Activated CD4-positive, alpha-beta T cell treated with anti-CD3 and anti-CD28 coated beads, Interleukin-2, amount 50 U/mL, for 4 hours (primary cell): ENCODE measurements at regions not wholly inside any gene's neighbourhood (a gene's known extent, or its start where the extent isn't known, plus 50 kb on each side); places are given as distances from the start of the nearest gene placed in this dataset.

Experiments used
- DNase-seq, 2 experiments: peaks; one replicate each; pipeline ENCODE4 v3.0.0-alpha.2; 2020

GRCh38 chr10:78401624-78402367, 368.1 kb downstream of the RPS24 start:
- DNase-seq = no peak

DNA sequence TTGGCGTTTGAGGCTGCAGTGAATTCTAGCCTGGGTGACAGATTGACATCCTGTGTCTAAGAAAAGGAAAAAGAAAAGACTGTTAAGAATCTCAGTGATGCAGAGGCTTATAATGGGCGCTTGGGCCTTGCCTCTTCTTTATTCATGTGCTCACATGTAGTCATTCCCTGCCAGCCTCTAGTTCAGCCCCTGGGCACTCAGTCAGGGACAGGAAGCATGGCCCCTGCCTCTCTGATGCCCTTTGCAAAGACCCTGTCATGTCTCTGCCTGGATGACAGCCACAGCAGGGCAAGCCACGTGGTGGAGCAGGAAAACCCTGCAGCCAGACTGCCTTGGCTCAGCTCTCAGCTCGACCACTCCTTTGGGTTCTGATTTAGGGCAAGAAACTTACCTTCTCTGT, 368.9 kb downstream of the RPS24 start:
- DNase-seq = no peak

DNA sequence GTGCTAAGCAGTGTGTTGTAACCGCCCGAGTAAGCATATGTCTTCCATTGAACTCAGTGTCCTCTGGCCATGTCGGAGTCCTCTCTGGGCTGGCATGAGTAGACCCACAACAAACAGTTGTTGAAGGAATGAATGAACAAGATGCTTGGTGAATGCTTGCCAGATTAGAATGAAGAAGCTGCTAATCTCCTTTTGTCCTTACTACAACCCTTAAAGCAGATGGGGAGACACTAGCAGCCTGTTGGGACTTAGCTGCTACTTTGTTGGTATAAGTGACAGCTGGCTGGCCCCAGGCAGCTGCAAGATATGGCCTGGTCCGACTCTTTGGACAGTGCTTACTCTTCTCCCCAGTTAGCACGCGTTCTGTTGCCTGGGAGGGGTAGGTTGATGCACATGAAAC, 370.1 kb downstream of the RPS24 start:
- DNase-seq = no peak

GRCh38 chr10:78404296-78404695, 370.6 kb downstream of the RPS24 start:
- DNase-seq = no peak

GRCh38 chr10:78405231-78405630, 371.6 kb downstream of the RPS24 start:
- DNase-seq = no peak

- DNase-seq = no peak
Measured at GRCh38 chr10:78405736-78406135, 372.1 kb downstream of the RPS24 start.

DNA sequence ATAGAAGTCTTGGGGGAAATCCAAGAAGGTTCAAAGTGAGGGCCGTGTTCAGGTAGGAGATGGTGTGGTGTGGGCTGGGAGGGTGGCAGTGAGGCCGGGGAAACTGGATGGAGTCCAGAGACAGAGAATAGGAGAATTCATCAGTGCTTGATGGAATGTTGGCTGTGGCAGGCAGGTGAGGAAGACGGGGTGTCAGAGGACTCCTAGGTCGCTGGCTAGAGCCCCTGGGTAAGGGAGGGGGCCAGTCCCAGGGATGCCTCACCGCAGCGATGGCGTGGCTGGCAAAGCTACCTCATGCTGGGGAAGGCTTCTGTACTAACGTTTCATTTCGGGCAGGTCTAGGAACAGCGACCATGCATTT, 373.0 kb downstream of the RPS24 start:
- DNase-seq = no peak

GRCh38 chr10:78407009-78407711, 373.5 kb downstream of the RPS24 start:
- DNase-seq = peak; percentile 50 to 51

DNA sequence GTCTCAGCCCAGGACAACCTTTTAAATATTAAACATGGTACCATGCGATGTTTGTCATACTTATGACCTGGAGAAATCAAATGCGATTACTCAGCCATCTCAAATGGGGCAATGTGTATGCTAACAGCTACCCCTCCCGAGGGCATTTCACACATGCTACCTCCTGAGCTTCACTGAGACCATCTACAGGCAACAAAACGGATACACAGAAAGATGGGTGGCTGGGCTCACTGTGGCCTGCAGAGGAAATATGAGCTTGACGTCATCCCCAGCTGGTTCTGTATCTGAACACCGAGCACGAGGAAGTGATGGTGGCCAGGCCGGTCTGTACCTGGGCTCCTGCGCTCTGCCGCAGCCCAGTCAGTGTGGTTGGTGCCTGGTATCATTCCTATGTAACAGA, 374.3 kb downstream of the RPS24 start:
- DNase-seq = no peak

DNA sequence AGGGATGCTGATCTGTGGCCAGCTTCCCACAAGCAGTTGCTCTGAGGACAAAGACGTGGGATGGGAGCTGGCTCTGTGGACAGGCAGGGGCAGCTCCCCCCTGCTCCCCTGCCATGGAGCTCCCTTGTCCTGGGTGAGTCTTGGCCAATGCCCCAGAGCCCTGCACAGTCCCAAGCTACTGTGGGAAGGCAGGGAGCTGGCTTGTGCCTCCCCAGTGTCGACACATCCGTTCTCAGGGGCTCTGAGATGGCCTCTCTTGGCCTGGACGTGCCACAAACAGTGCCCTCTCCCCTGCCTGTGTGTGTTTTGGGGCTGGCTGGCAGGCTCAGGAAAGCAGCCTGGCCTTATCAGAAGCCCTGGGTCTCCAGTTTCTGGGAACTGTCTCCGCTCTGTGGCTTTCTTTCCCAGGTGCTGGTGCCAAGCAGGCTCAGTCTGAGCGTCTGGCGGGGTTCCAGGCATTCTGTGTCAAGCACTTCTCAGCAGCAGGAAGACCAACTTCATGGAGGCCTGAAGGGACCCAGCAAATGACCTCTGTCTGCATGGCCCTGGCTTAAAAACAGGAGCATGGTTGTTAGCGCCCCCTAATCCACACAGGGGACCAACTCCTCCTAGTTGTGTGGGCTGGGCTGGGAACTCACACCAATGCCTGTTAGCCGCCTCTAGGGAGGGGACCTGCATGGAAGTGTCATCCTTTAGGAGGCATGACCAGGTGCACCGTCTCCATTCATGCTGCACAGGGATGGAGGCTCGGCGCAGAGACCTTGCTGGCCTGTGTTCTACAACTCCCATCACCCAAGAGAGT, 375.2 kb downstream of the RPS24 start:
- no peak for DNase-seq

- no peak for DNase-seq
Measured at GRCh38 chr10:78410046-78410965, 376.6 kb downstream of the RPS24 start.

DNA sequence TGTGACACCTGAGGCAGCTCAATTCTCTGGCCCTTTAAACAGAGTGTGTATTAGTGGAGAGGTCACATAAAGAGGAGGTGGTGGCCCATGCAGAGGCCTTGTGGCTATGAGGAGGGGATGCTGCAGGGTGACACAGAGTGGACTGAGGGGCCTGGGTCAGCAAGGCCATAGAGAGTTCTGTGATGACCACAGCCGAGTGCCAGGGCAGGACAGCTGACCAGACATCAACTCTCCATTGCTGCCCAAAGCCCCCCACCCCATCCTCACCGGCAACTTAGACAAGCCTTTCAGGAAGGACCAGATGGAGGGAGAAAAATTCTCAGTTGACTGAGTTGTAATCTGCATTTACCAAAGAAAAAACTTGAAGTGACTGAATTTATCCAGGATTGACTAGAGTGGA, 378.1 kb downstream of the RPS24 start:
- DNase-seq = no peak

DNA sequence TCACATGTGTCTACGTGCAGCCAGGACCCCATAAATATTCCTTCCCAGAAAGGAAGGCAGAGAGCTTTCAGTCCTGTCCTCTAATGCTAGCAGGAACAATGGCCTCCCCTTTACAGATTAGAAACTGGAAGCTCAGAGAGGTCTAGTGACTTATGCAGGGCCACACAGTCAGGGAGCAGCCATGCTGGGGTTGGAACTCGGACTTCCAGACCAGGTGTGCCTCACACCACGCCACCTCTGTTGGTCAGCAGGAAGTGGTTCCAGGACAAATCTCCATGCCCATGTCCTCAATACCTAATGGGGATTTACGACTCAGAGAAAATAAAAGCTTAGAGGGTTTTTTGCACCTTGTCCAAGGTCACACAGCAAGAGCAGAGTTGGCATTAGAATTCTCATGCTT, 378.9 kb downstream of the RPS24 start:
- DNase-seq = no peak

DNA sequence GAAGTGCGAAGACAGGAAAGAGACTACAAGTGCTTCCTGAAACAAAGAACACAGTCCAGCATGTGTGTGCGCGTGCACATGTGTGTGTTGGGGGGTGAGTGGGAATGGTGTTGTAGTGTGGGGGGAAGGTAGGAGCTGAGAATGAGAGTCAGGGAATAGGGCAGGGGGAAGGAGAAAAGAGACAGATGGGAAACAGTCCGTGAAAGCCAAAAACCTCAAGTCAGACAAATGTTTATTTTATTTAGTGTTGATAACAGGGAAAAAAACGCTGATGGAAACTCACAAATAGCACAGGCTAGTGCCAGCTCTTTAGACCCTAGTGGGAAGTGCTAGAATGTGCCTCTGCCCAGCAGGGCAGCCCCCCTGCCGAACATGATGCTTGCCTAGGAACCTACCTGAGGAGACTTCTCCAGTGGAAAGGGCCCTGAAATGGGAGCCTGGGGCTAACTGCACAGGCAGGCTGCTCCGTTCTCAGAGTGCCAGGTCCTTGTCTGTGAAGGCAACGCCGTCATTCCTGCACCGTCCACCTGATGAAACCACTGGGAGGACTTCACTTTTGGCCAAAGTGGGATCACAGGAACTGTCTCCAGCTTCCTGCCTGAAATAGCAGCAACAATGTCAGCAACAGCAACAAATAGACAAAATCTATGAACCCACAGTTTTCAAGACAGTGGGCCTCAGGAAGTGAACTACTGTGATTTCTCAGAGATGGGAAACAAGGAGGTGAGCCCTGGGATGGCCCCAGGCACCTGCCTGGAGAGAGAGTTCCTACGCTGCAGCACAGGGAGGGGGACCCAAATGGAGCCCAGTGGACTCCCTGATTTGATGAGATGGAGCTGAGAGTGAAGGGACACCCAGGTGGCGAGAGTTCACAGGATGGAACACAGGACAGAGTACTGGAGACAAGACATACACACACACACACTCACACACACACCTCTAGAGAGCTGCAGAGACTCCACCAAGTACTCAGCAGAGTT, 379.7 kb downstream of the RPS24 start:
- no peak for DNase-seq

- DNase-seq = no peak
Measured at GRCh38 chr10:78414380-78414779, 380.7 kb downstream of the RPS24 start.

DNA sequence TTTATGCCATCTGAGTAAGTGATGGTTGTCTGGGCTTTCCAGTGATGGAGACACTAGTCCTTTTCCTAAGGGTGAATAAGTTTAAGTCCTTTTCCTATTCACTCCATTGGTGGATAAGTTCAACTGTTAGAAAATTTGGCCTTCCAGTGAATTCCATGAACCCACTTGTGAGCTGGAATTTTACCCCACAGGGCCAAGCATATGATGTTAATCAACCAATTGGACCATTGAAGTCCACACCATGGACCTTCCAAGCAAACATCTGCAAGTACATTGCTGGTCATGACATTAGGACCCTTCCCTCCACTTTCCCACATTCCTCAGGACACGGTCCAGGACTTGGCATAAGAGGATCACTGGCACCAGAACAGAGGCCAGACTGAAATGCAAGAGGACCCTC, 381.4 kb downstream of the RPS24 start:
- no peak for DNase-seq

DNA sequence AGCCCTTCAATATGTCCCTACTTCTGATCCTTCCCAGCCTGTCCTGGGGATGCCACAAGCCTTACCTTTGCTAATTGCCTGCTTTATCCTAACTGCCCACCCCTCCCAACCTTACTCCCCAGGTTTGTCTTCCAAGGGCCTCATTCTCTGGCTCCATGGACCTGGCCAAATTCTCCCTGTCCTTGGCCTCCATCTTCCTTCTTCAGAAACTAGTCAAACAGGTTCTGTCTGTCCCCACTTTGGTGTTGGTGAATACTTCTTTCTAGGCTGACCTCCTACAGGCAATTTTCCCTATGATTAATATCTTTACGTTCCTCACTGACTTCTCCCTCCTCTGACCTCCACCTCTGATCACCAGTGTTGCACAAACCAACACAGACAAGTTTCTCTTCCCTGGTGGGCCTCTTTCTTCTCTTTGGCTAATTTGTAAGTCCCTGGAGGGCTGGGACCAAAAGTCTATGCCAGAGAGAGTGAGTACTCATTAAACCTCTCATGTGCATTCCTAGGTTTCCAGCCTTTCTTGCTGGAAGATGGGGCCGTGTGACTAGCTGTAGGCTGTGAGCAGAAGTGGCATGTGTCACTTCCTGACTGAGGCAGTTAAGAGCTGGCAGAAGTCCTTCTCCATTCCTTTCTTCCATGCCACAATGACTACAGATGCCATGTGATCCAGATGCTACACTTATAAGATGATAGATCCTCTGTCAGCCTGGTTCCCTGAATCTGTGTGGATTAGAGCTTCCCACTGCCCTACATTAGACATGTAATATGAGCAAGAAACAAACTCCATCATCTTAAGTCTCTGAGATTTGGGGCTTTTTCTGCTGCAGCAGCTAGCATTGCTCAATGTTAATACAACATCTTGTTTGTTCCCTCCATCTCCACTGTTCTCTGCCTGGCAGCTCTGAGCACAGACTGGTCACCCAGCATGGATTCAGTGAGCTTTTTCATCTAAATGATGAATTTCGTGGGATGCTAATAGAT, 382.7 kb downstream of the RPS24 start:
- no peak for DNase-seq

DNA sequence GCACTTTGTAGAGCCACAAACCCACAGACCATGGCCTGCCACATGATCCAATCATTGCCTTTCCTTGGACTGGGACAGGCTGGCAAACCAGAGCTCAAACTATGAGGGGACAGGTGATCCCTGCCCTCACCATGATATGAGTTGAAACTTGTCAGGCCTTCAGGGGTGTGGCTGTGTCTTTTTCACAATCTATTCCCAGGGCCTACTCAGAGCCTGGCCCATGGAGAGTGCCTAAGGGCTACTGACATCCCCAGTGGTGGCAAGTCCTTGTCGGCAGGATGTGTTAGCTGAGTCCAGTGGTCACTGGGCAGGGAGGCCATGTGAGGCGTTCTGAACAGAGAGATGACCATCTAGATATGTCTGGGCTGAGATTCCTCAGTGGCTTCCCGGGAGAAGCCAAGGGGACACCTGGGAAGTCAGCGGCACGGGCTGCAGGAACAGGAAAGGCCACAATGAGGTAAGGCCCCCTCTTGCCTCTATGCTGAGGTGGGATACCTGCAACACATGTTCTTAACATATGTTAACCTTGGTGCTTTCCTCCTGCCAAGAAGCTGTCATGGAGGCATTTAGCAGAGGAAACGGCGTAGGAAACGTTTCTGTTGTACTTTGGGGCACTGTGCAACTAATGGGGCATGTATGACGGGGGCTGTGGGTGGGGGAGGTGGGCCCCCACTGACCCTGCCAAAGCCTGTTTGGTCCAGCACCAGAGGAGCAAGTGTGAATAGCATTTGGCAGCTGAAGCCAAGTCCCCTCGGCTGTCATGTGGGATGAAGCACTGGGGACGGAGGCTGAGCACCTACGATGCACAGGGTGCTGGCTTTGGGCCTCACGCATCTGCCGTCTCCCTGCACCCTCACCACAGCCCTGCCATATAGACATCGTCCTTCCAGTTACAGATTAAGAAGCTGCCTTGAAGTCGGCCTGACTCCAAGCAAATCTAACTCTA, 384.0 kb downstream of the RPS24 start:
- no peak for DNase-seq
